NCI-H82 treated with DMSO at 0.1 percent for 48 hours (cell line): ENCODE measurements at regions not wholly inside any gene's neighbourhood (a gene's known extent, or its start where the extent isn't known, plus 50 kb on each side); places are given as distances from the start of the nearest gene placed in this dataset.
"Not testable (repeated sequence)": the region's sequence is repeated elsewhere in the genome, so short reads cannot be mapped to it uniquely, and the experiment has no call there.

ENCODE experiments used
- DNase-seq: peaks from one replicate; lab custom pipeline; 2025; ENCODE audit not compliant: unreplicated experiment; lab: John Stamatoyannopoulos, UW

- not testable (repeated sequence) for DNase-seq
These were observed 57.4 kb downstream of the FTHL17 start for GRCh38 chrX:31014474-31014873.

GRCh38 chrX:31012509-31013025 is 59.3 kb downstream of the FTHL17 start:
- no peak for DNase-seq

- no peak for DNase-seq
These were observed 64.5 kb downstream of the FTHL17 start for GRCh38 chrX:31007321-31007720.

GRCh38 chrX:31006027-31006426 is 65.8 kb downstream of the FTHL17 start:
- DNase-seq = no peak

GRCh38 chrX:30997411-30997810 is 74.4 kb downstream of the FTHL17 start:
- DNase-seq = no peak

- no peak for DNase-seq
These were observed 76.1 kb downstream of the FTHL17 start for GRCh38 chrX:30995705-30996104.

GRCh38 chrX:30995060-30995700 is 76.7 kb downstream of the FTHL17 start:
- DNase-seq = no peak

- not testable (repeated sequence) for DNase-seq
These were observed 77.8 kb downstream of the FTHL17 start for GRCh38 chrX:30994018-30994417.

- DNase-seq = no peak
These were observed 79.4 kb downstream of the FTHL17 start for GRCh38 chrX:30992381-30992904.

- DNase-seq = no peak
These were observed 81.5 kb downstream of the FTHL17 start for GRCh38 chrX:30990361-30990760.

- no peak for DNase-seq
These were observed 89.4 kb downstream of the FTHL17 start for GRCh38 chrX:30982467-30982866.

GRCh38 chrX:30981968-30982367 is 89.9 kb downstream of the FTHL17 start:
- no peak for DNase-seq

GRCh38 chrX:30979271-30979670 is 90.2 kb upstream of the TAB3 start:
- no peak for DNase-seq

- DNase-seq = no peak
These were observed 86.4 kb upstream of the TAB3 start for GRCh38 chrX:30975467-30975866.

GRCh38 chrX:30973784-30974427 is 84.9 kb upstream of the TAB3 start:
- DNase-seq = no peak

- peak; percentile 36 for DNase-seq
These were observed 82.9 kb upstream of the TAB3 start for GRCh38 chrX:30971774-30972603.

- no peak for DNase-seq
These were observed 78.5 kb upstream of the TAB3 start for GRCh38 chrX:30967516-30967915.

GRCh38 chrX:30965767-30966166 is 76.7 kb upstream of the TAB3 start:
- peak; percentile 44 for DNase-seq

- DNase-seq = no peak
These were observed 72.5 kb upstream of the TAB3 start for GRCh38 chrX:30961387-30962174.

- no peak for DNase-seq
These were observed 68.7 kb upstream of the TAB3 start for GRCh38 chrX:30957753-30958152.

GRCh38 chrX:30955687-30956086 is 66.6 kb upstream of the TAB3 start:
- no peak for DNase-seq
